ENCODE measurements at regions not wholly inside any gene's neighbourhood (a gene's known extent, or its start where the extent isn't known, plus 50 kb on each side); places are given as distances from the start of the nearest gene placed in this dataset.

GRCh38 chr13:31653730-31654129, 85.6 kb upstream of the RXFP2 start:
- no peak for DNase-seq (ENCODE audit: low read depth)
- no peak for TF ChIP-seq POLR2A (IDR thresholded peaks at IDR 0.05; ENCODE audit: extremely low read depth, insufficient read length)
- TF ChIP-seq, protein P1, sequence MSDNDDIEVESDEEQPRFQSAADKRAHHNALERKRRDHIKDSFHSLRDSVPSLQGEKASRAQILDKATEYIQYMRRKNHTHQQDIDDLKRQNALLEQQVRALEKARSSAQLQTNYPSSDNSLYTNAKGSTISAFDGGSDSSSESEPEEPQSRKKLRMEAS (IDR thresholded peaks at IDR 0.05; ENCODE audit: low read depth, low read length): no peak
- TF ChIP-seq, protein P2, sequence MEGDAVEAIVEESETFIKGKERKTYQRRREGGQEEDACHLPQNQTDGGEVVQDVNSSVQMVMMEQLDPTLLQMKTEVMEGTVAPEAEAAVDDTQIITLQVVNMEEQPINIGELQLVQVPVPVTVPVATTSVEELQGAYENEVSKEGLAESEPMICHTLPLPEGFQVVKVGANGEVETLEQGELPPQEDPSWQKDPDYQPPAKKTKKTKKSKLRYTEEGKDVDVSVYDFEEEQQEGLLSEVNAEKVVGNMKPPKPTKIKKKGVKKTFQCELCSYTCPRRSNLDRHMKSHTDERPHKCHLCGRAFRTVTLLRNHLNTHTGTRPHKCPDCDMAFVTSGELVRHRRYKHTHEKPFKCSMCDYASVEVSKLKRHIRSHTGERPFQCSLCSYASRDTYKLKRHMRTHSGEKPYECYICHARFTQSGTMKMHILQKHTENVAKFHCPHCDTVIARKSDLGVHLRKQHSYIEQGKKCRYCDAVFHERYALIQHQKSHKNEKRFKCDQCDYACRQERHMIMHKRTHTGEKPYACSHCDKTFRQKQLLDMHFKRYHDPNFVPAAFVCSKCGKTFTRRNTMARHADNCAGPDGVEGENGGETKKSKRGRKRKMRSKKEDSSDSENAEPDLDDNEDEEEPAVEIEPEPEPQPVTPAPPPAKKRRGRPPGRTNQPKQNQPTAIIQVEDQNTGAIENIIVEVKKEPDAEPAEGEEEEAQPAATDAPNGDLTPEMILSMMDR (IDR thresholded peaks at IDR 0.05; ENCODE audit: low read depth, low read length): no peak
- no peak for TF ChIP-seq MYC (IDR thresholded peaks at IDR 0.05; ENCODE audit: low read depth, low read length)
- no peak overlapping the region for H3K4me3 ChIP-seq (ENCODE audit: low read depth, low read length)

GRCh38 chr13:31663880-31664585, 75.3 kb upstream of the RXFP2 start:
- H3K4me3 ChIP-seq (ENCODE audit: low read depth, low read length): no peak overlapping the region
- no peak for DNase-seq (ENCODE audit: low read depth)
- TF ChIP-seq, protein P1 (IDR thresholded peaks at IDR 0.05; ENCODE audit: low read depth, low read length): no peak
- TF ChIP-seq POLR2A (IDR thresholded peaks at IDR 0.05; ENCODE audit: extremely low read depth, insufficient read length): no peak
- TF ChIP-seq, protein P2 (IDR thresholded peaks at IDR 0.05; ENCODE audit: low read depth, low read length): no peak
- TF ChIP-seq MYC (IDR thresholded peaks at IDR 0.05; ENCODE audit: low read depth, low read length): no peak

DNA sequence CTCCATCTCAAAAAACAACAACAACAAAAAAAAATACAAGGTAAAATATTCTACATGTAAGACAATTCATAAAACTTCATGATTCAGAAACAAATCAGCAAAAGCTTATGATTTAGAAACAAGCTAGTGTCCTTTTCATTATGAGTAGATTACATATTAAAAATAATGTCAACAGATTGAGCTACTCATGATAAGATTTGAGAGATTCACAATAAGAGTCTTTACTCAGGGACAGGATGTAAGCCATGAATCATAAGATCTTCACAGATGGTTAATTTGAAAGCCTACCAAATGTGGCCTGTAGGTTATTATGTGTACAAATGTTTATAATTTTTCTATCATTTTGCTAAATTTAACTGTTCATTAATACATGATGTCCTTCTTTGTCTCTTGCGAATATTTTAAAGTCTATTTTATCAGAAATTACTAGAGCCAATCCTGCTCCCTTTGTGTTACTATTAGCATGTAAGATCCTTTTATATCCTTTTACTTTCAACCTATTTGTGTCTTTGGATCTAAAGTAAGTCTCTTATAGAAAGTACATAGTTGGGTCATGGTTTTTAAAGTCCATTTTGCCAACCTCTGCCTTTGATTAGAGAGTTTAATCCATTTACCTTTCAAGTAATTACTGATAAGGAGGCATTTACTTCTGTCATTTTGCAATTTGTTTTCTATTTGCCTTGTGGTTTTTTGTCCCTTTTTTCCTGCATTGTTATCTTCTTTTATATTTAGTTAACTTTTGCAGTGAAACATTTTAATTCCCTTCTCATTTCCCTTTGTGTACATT, 68.3 kb upstream of the RXFP2 start:
- TF ChIP-seq POLR2A (IDR thresholded peaks at IDR 0.05; ENCODE audit: extremely low read depth, insufficient read length) (no peak), MYC (IDR thresholded peaks at IDR 0.05; ENCODE audit: low read depth, low read length) (no peak)
- TF ChIP-seq, protein P1 (IDR thresholded peaks at IDR 0.05; ENCODE audit: low read depth, low read length): no peak
- TF ChIP-seq, protein P2 (IDR thresholded peaks at IDR 0.05; ENCODE audit: low read depth, low read length): no peak
- no peak for DNase-seq (ENCODE audit: low read depth)
- no peak overlapping the region for H3K4me3 ChIP-seq (ENCODE audit: low read depth, low read length)

DNA sequence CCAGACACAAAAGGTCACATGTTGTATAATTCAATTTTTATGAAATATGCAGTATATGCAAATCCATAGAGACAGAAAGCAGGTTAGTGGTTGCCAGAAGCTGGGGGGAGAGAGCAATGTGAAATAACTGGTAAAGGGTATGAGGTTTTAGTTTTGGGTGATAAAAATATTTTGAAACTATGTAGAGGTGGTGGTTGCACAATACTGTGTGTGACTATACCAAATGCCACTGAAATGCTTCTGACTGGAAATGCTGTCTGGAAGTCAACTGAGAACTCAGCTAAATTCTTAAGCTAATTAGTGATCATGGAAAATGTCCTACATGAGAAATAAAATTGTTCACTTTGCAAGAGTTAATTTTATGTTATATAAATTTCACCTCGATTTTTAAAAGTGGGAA, 65.3 kb upstream of the RXFP2 start:
- TF ChIP-seq, protein P2 (IDR thresholded peaks at IDR 0.05; ENCODE audit: low read depth, low read length): no peak
- no peak; the same call in 1 of the 2 replicates for TF ChIP-seq MYC (IDR thresholded peaks at IDR 0.05; ENCODE audit: low read depth, low read length)
- TF ChIP-seq, protein P1 (IDR thresholded peaks at IDR 0.05; ENCODE audit: low read depth, low read length): no peak
- TF ChIP-seq POLR2A (IDR thresholded peaks at IDR 0.05; ENCODE audit: extremely low read depth, insufficient read length): no peak
- DNase-seq (ENCODE audit: low read depth): peak; percentile 24
- no peak overlapping the region for H3K4me3 ChIP-seq (ENCODE audit: low read depth, low read length)

DNA sequence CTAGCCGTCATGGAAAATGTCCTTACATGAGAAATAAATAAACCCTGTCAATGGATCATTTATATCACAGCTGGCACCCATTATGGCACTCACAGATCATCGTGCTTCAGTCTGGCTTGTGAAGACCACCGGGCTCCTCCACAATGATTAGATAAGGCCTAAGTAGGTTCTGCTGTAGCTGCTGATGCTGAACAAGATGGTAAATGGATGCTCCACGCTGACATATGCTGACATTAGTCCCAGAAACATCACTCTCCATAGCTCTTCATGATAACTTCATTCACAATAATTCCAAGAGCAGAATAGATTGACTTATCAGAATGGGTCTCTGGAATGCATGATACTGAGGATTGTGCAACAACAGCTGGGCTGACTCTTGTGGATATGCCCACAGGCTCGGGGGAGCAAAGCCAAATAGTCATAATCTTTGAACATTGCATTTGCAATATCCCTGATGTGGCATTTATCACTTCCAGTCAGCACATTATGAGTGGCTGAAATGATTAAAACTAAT, 63.8 kb upstream of the RXFP2 start:
- no peak for TF ChIP-seq POLR2A (IDR thresholded peaks at IDR 0.05; ENCODE audit: extremely low read depth, insufficient read length)
- TF ChIP-seq, protein P2 (IDR thresholded peaks at IDR 0.05; ENCODE audit: low read depth, low read length): no peak
- TF ChIP-seq MYC (IDR thresholded peaks at IDR 0.05; ENCODE audit: low read depth, low read length): no peak
- TF ChIP-seq, protein P1 (IDR thresholded peaks at IDR 0.05; ENCODE audit: low read depth, low read length): no peak
- peak; percentile 5 for DNase-seq (ENCODE audit: low read depth)

More for the DNA sequence above, 63.8 kb upstream of the RXFP2 start:
- H3K4me3 ChIP-seq (ENCODE audit: low read depth, low read length): no peak overlapping the region

All from NB4 (cell line).